Subcutaneous abdominal adipose tissue (tissue), 5 donors: ENCODE measurements at regions not wholly inside any gene's neighbourhood (a gene's known extent, or its start where the extent isn't known, plus 50 kb on each side); places are given as distances from the start of the nearest gene placed in this dataset.

Source experiments
- H3K27ac ChIP-seq: one replicate; pipeline ENCODE4 v1.7.0; 2013; ENCODE audit warnings: low read depth, mild to moderate bottlenecking, inconsistent platforms, low read length, moderate library complexity
- H3K27me3 ChIP-seq, 5 donors: one replicate each; pipeline ENCODE4 v1.7.0; 2013; ENCODE audit warnings: low read length in 5 of 5, inconsistent platforms in 1 of 5; ENCODE audit not compliant: control insufficient read depth in 5 of 5, insufficient read depth in 4 of 5
- H3K36me3 ChIP-seq, 5 donors: one replicate each; pipeline ENCODE4 v1.7.0; 2013; ENCODE audit warnings: low read length in 5 of 5; ENCODE audit not compliant: control insufficient read depth in 5 of 5, insufficient read depth in 5 of 5
- H3K4me1 ChIP-seq, 5 donors: one replicate each; pipeline ENCODE4 v1.7.0; 2013; ENCODE audit warnings: low read length in 5 of 5, mild to moderate bottlenecking in 3 of 5, moderate library complexity in 1 of 5; ENCODE audit not compliant: control insufficient read depth in 5 of 5, insufficient read depth in 5 of 5
- H3K4me3 ChIP-seq, 5 donors: one replicate each; pipeline ENCODE4 v1.7.0; 2013; ENCODE audit warnings: low read length in 5 of 5, low read depth in 1 of 5
- H3K9ac ChIP-seq, 5 donors: one replicate each; pipeline ENCODE4 v1.7.0; 2013; ENCODE audit warnings: low read length in 5 of 5, mild to moderate bottlenecking in 4 of 5, moderate library complexity in 3 of 5
- H3K9me3 ChIP-seq, 5 donors: one replicate each; pipeline ENCODE4 v1.7.0; 2013; ENCODE audit warnings: low read length in 5 of 5; ENCODE audit not compliant: control insufficient read depth in 5 of 5
- donor health status: healthy.
- donor health status: healthy.
- donor health status: healthy.
- donor health status: healthy.
- donor health status: healthy.

GRCh38 chr2:205857520-205858237, 175.4 kb downstream of the NRP2 start:
- peaks cover 0 to 8% (median 2%) of the 10 kb centered on the region in 5 donors for H3K27me3 ChIP-seq
- peaks cover 0 to 19% (median 12%) of the 10 kb centered on the region in 5 donors for H3K4me1 ChIP-seq
- H3K36me3 ChIP-seq: no peaks in the 10 kb centered on the region
- H3K9ac ChIP-seq: no peak overlapping the region
- no peak overlapping the region for H3K27ac ChIP-seq
- H3K4me3 ChIP-seq: no peak overlapping the region
- H3K9me3 ChIP-seq: no peaks in the 10 kb centered on the region

DNA sequence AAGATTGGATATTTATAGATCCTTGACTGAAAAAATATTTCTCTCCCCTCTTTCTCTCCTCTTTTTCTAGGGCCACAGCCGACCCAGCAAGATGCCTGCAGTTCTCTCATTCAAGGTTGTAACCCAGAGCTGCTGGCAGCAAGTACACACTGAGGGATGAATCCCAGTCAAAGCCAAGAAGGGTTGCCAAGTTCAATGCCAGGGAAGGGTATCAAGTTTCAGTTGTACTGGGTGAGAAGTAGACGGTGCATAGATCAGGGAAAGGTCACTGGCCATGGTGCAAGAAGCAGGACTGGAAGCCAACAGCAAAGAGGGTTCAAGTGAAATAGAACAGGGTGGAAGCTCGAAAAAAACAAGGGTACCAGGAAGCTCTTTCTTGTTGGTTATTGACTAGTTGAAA, 170.2 kb downstream of the NRP2 start:
- Histone ChIP-seq H3K9me3 (no peaks in the 10 kb centered on the region), H3K27me3 (no peaks in the 10 kb centered on the region), H3K4me3 (no peak overlapping the region), H3K36me3 (no peaks in the 10 kb centered on the region), H3K4me1 (peaks cover 0 to 41% (median 11%) of the 10 kb centered on the region in 5 donors), H3K27ac (no peak overlapping the region), H3K9ac (no peak overlapping the region)

DNA sequence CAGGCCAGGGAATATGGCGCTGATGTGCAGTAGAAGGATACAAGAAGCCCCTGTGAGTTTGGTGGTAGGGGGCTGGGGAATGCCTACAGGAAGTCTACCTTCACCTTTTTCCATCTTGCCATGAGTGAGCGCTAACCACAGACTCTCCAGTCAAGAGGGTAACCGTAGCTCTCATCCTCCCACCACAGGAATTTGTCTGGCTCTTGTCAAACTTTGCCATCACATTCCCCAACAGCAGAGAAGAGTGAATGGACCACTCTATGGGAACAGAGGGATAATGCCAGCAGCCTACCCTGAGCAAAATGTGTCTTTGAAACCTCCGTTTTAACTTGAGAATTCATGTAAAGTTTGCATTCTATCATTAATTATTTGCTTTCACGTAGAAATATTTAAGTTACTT, 168.3 kb downstream of the NRP2 start:
- Histone ChIP-seq H3K27me3 (no peaks in the 10 kb centered on the region), H3K36me3 (no peaks in the 10 kb centered on the region), H3K4me3 (no peak overlapping the region), H3K27ac (no peak overlapping the region), H3K9ac (no peak overlapping the region), H3K4me1 (peaks cover 0 to 41% (median 11%) of the 10 kb centered on the region in 5 donors), H3K9me3 (no peaks in the 10 kb centered on the region)

- no peak overlapping the region for H3K27ac ChIP-seq
- no peak overlapping the region for H3K9ac ChIP-seq
- no peaks in the 10 kb centered on the region for H3K27me3 ChIP-seq
- H3K4me1 ChIP-seq: peaks cover 0 to 41% (median 11%) of the 10 kb centered on the region in 5 donors
- no peak overlapping the region for H3K4me3 ChIP-seq
- H3K36me3 ChIP-seq: no peaks in the 10 kb centered on the region
- H3K9me3 ChIP-seq: no peaks in the 10 kb centered on the region
Measured at GRCh38 chr2:205850132-205850531, 167.8 kb downstream of the NRP2 start.

DNA sequence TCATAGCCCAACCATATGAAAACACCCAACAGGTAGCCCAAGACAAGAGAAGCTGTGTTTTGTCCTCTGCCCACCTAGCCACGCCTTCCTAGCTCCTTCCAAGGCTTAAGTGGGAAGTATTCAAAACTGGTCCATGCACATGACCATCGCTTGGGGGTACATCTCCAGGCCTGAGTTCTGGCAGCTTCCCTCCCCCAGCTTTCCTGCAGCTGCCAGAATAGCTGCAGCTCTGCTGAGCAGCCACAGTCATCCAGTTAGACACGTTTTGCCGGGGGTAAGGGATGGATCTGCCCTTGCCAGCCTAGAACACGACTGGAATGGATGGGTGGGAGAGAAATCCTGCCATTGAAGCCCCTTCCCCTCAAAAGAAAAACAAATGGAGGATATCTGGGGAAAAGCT, 166.8 kb downstream of the NRP2 start:
- peaks cover 0 to 41% (median 11%) of the 10 kb centered on the region in 5 donors for H3K4me1 ChIP-seq
- H3K36me3 ChIP-seq: no peaks in the 10 kb centered on the region
- no peak overlapping the region for H3K4me3 ChIP-seq
- H3K27ac ChIP-seq: no peak overlapping the region
- H3K27me3 ChIP-seq: no peaks in the 10 kb centered on the region
- no peak overlapping the region for H3K9ac ChIP-seq
- no peaks in the 10 kb centered on the region for H3K9me3 ChIP-seq

DNA sequence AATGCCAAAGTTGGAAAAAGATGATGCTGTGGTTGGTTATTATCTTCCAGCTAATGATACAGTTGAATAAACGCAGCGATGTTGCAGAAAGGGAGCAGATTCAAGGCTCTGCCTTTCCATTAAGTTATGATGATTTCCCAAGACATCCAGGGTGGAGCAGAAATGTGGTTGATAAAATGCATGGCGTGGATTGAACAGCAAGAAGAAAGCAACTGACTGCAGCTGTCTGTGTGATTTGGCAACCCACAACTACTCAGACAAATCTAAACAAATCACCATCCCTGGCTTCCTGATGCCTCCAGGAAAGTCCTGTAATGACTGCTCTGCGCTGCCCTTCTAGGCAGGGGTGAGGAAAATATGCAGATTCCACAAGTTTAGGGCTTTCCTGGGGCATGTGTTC, 166.3 kb downstream of the NRP2 start:
- H3K27ac ChIP-seq: no peak overlapping the region
- no peaks in the 10 kb centered on the region for H3K36me3 ChIP-seq
- H3K27me3 ChIP-seq: no peaks in the 10 kb centered on the region
- no peaks in the 10 kb centered on the region for H3K9me3 ChIP-seq
- H3K4me1 ChIP-seq: peaks cover 0 to 41% (median 11%) of the 10 kb centered on the region in 5 donors
- no peak overlapping the region for H3K4me3 ChIP-seq
- H3K9ac ChIP-seq: no peak overlapping the region
